IPS-11a (cell line): ENCODE measurements at regions not wholly inside any gene's neighbourhood (a gene's known extent, or its start where the extent isn't known, plus 50 kb on each side); places are given as distances from the start of the nearest gene placed in this dataset.

Source experiments
- H3K4me3 ChIP-seq: one replicate; pipeline ENCODE4 v1.5.1; 2013; ENCODE audit warnings: low read depth, low read length, control low read depth

DNA sequence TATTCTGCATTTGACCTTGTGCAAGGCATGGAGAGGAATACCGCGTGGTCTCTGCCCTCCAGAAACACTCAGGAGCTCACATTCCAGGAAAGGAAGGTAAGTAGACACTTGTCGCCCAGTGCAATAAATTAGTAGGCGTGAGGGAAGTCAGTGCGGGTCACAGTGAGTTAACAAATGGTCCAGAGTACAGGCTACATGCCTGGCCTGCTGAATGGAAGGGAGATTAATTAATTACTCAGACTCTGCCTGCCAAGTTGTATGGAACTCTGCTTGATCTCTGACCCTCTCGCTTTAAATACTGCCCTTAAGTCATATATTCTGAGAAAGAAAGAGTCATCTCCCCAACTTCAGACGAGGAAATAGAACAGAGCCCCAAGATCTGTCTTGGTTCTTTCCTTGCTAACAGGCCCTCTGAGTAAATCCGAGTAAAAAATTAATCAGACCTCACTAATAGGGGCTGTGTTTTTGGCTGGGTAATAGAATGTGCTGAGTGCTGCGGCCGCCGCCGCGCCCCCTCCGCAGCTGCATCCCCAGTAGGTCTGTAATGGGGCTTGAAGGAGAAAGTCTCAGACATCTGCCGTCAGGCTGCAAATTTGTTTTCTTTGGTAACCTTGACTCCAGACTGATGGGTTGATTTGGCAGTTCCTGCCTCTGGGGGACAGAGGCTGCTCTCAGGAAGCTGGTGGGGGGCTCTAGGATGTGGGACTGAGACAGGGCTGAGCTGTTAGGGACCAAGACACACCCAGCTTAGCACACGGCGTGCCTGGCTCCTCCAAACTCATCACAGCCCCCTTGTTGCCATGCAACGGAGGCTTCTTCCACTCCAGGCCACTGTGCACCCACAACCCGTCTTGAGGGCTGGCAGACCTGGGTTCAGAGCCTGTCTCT lies 144.4 kb downstream of the NSG2 start:
- no peak overlapping the region for H3K4me3 ChIP-seq

GRCh38 chr5:174191076-174191475 lies 145.6 kb downstream of the NSG2 start:
- no peak overlapping the region for H3K4me3 ChIP-seq

- H3K4me3 ChIP-seq: no peak overlapping the region
These were observed 146.5 kb downstream of the NSG2 start for GRCh38 chr5:174191850-174192655.

GRCh38 chr5:174192901-174193300 lies 147.4 kb downstream of the NSG2 start:
- H3K4me3 ChIP-seq: no peak overlapping the region

GRCh38 chr5:174195517-174195916 lies 150.0 kb downstream of the NSG2 start:
- no peak overlapping the region for H3K4me3 ChIP-seq

DNA sequence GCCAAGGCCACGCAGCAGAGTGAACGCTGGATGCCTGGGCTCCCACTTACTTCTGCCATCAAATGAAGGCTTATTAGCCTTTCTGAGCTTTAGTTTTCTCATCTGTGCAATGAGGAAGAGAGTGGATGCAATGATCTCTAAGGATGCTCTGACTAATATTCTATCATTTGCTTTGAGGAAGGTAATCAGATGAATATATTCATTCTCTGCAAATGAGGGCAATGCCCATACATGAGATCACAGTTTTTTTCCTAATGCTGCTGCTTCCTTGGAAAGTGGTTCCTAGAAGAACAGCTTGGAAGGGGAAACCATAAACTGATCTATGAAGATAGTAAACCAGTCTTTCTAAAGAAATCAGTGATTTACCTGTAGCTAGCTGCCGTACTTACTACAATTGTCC lies 152.4 kb downstream of the NSG2 start:
- no peak overlapping the region for H3K4me3 ChIP-seq

- H3K4me3 ChIP-seq: no peak overlapping the region
These were observed 153.0 kb downstream of the NSG2 start for GRCh38 chr5:174198541-174198940.

- no peak overlapping the region for H3K4me3 ChIP-seq
These were observed 157.5 kb downstream of the NSG2 start for GRCh38 chr5:174202996-174203395.

GRCh38 chr5:174204535-174205313 lies 159.2 kb downstream of the NSG2 start:
- no peak overlapping the region for H3K4me3 ChIP-seq

DNA sequence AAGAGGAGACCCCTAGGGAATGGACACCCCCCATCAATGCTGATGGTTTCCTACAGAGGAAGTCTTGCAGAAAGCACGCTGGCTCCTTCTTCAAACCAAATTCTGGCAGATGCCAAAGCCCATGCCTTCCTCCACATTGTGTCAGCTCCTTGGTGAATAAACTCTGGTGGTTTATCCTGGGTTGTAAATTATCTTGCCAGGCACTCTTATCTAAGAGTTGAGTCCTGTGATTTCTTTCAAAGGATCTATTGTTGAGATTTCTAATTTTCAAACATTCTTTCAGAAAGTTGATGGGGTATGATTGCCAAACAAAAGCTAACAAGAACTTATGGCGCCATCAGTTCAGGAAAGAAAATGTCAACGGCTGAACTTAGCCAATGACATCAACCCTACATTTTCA lies 160.4 kb downstream of the NSG2 start:
- no peak overlapping the region for H3K4me3 ChIP-seq

DNA sequence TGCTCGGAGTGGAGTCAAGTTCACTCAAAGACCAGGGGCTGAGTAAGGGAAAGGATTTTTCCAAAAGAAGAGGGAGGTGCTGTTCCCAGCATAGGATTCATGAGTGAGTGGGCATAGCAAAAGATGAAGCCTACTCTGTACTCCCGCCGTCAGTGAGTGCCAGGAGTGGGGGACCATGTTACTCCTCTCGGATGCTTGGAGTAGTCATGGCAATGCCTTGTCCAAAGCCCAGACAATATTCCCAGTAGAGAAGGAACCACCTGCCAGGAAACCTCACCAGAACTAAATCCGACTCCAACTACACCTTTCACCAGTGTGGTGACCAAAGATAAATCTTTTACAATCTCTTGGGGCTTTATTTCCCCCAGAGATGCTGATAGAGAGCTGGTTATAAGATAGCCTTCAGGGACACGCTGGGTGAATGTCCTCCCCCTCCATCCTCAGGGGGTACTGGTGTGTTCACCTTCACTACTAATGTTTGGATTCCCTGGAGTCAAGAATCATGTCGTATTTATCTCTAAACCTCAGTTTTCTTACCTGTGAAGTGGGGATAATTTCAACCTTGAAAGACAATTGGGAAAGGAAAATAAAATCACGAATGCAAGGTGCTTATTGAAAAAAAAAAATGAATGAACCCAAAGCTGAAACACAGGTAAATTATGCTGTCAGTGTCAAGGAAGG lies 165.2 kb downstream of the NSG2 start:
- H3K4me3 ChIP-seq: no peak overlapping the region

DNA sequence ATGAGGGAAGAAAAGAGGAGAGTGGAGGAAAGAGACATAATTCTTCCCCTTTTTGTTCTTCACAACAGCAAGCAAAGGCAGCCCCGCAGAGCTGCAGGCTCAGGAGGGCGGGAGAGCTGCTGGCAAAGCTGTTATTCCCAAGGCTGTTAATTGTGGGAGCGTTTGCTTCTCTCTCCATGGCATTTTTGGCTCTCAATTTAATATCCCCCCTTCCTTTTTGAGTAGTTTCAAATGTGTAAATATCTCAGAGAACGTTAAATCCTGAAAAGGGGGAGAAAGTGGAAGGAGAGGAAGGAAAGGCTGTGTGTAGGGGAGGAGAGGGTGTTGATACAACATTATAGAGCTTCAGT lies 165.7 kb downstream of the NSG2 start:
- no peak overlapping the region for H3K4me3 ChIP-seq

DNA sequence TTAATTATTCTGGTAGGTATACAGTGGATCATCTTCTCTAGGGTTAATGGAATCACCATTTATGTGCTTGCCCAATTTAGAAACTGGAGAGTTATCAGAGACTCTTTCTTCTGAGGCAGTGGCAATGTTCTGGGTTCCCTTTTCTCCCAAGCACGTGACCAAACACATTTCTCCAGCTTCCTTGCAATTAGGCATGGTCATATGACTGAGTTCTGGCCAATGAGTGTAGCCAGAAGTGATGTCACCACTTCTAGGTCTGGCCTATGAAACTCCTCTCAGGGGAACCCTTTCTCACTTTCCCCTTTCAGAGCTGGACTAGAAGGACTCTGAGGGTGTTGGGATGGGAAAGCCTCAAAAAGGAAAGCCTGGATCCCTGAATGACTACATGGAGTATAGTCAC lies 172.0 kb downstream of the NSG2 start:
- no peak overlapping the region for H3K4me3 ChIP-seq

- H3K4me3 ChIP-seq: no peak overlapping the region
These were observed 172.7 kb downstream of the NSG2 start for GRCh38 chr5:174218162-174218561.

DNA sequence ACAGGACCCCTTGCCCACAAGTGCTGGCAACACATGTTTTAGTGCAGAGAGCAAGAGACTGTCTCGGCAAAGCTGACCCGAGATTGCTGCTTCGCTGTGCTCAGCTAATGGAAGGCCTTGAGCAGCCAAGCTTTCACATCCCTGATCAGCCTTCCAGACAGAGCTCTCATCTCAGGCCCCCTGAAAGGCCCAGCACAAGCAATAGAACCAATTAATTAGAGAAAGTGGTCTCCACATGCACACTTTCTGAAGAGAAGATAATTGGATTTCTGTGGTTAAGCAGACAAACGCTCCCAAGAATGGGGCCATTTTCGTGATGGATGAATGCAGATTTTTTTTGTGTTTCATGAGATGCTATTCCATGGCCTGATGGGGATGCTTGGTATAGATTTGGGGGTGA lies 174.9 kb downstream of the NSG2 start:
- no peak overlapping the region for H3K4me3 ChIP-seq

DNA sequence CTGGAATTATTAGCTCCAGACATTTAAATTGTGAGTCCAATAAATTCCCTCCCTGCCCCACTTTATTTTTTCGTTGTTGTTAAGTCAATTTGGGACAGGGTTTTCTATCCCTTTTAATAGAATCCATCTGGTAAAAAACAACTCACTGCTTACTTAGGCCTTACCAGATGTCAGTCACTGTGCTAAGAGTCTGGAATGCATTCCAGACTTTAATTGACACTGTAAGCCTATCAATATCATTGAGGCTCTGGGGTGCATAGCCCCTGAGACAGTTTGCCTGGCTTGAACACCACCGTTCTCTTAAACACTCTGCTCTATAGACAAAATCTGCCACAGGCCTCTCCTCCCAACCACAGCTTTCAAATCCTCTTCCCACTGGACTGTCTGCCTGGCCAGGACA lies 175.9 kb downstream of the NSG2 start:
- no peak overlapping the region for H3K4me3 ChIP-seq

- H3K4me3 ChIP-seq: no peak overlapping the region
These were observed 176.4 kb downstream of the NSG2 start for GRCh38 chr5:174221946-174222345.

DNA sequence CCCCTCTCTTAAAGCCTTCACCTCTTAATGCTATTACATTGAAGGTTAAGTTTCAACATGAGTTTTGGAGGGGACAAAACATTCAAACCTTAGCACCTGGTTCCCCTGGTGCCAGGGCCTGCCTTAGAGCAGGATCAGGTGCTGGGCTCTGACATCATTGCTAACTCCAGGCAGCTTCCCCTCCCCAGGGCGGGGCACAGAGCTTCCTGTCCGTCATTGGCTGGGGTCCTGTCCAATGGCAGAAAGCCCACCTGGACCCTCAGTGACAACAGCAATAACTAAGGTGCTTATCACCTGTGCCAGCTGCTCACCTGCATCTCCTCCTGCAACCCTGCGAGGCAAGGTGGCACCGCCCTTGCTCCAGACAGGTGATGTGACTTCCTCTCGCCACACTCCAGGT lies 177.4 kb downstream of the NSG2 start:
- H3K4me3 ChIP-seq: no peak overlapping the region

- no peak overlapping the region for H3K4me3 ChIP-seq
These were observed 177.8 kb downstream of the NSG2 start for GRCh38 chr5:174223355-174223754.

DNA sequence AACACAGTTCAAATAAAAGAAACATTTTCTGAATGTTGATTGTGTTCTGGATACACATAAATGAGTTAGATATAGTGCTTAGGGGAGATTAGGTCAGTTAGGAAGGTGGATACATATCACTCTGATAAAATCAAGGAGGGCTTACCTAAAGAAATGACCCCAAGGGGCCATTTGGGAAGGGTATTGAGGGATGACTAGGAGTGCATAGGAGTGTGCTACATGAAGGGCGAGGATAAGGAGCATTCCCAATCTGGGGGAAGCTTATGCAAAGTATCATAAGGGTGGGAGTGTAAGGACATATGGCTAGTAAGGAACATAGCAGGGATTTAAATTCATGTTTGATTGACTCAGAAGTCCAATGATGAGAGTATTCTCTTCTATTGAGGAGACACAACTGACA lies 183.6 kb downstream of the NSG2 start:
- H3K4me3 ChIP-seq: no peak overlapping the region
